ENCODE measurements at regions not wholly inside any gene's neighbourhood (a gene's known extent, or its start where the extent isn't known, plus 50 kb on each side); places are given as distances from the start of the nearest gene placed in this dataset.
"Not testable (repeated sequence)": the region's sequence is repeated elsewhere in the genome, so short reads cannot be mapped to it uniquely, and the experiment has no call there.

GRCh38 chr3:75840160-75840559 lies 54.8 kb upstream of the ZNF717 start:
- FAIRE-seq; DNase-seq (ENCODE audit: insufficient read length, low spot score): not testable (repeated sequence)

GRCh38 chr3:75850301-75851008 lies 65.1 kb upstream of the ZNF717 start:
- DNase-seq (ENCODE audit: insufficient read length, low spot score), result not testable (repeated sequence)

GRCh38 chr3:75863130-75863529 lies 77.8 kb upstream of the ZNF717 start:
- DNase-seq (ENCODE audit: insufficient read length, low spot score) (no peak), FAIRE-seq (no peak)
- TF ChIP-seq TAF1 (IDR thresholded peaks at IDR 0.05; ENCODE audit: low read depth, low read length), result no peak
- no peak for TF ChIP-seq PAX5 (IDR thresholded peaks at IDR 0.05; ENCODE audit: insufficient read depth, low read length, severe bottlenecking)
- no peak for TF ChIP-seq POU2F2 (IDR thresholded peaks at IDR 0.05; ENCODE audit: low read depth, low read length)
- TF ChIP-seq SPI1 (IDR thresholded peaks at IDR 0.05; ENCODE audit: low read depth, low read length), result no peak

More at GRCh38 chr3:75850301-75851008, 65.1 kb upstream of the ZNF717 start:
- FAIRE-seq, result not testable (repeated sequence)

- DNase-seq (ENCODE audit: insufficient read length, low spot score) (no peak), FAIRE-seq (no peak)
- TF ChIP-seq TAF1 (IDR thresholded peaks at IDR 0.05; ENCODE audit: low read depth, low read length) (no peak), PAX5 (IDR thresholded peaks at IDR 0.05; ENCODE audit: insufficient read depth, low read length, severe bottlenecking) (no peak), POU2F2 (IDR thresholded peaks at IDR 0.05; ENCODE audit: low read depth, low read length) (no peak), SPI1 (IDR thresholded peaks at IDR 0.05; ENCODE audit: low read depth, low read length) (no peak), POLR2A (IDR thresholded peaks at IDR 0.05; ENCODE audit: low read depth, low read length) (no peak), POLR2AphosphoS5 (IDR thresholded peaks at IDR 0.05; ENCODE audit: low read depth, low read length) (no peak)
Observed at GRCh38 chr3:75863878-75864277, 78.5 kb upstream of the ZNF717 start.

GRCh38 chr3:75883719-75884118 lies 98.4 kb upstream of the ZNF717 start:
- DNase-seq (ENCODE audit: insufficient read length, low spot score); FAIRE-seq: not testable (repeated sequence)

GRCh38 chr3:75886971-75887526 lies 101.7 kb upstream of the ZNF717 start:
- TF ChIP-seq PAX5 (IDR thresholded peaks at IDR 0.05; ENCODE audit: insufficient read depth, low read length, severe bottlenecking) (no peak), POLR2A (IDR thresholded peaks at IDR 0.05; ENCODE audit: low read depth, low read length) (no peak), TAF1 (IDR thresholded peaks at IDR 0.05; ENCODE audit: low read depth, low read length) (no peak), SPI1 (IDR thresholded peaks at IDR 0.05; ENCODE audit: low read depth, low read length) (no peak), POLR2AphosphoS5 (IDR thresholded peaks at IDR 0.05; ENCODE audit: low read depth, low read length) (no peak), POU2F2 (IDR thresholded peaks at IDR 0.05; ENCODE audit: low read depth, low read length) (no peak)

GRCh38 chr3:75894234-75894633 lies 108.9 kb upstream of the ZNF717 start:
- DNase-seq (ENCODE audit: insufficient read length, low spot score) (no peak), FAIRE-seq (no peak)
- TF ChIP-seq TAF1 (IDR thresholded peaks at IDR 0.05; ENCODE audit: low read depth, low read length) (no peak), POLR2AphosphoS5 (IDR thresholded peaks at IDR 0.05; ENCODE audit: low read depth, low read length) (no peak), POLR2A (IDR thresholded peaks at IDR 0.05; ENCODE audit: low read depth, low read length) (no peak), SPI1 (IDR thresholded peaks at IDR 0.05; ENCODE audit: low read depth, low read length) (no peak), POU2F2 (IDR thresholded peaks at IDR 0.05; ENCODE audit: low read depth, low read length) (no peak), PAX5 (IDR thresholded peaks at IDR 0.05; ENCODE audit: insufficient read depth, low read length, severe bottlenecking) (no peak)

More at GRCh38 chr3:75886971-75887526, 101.7 kb upstream of the ZNF717 start:
- DNase-seq (ENCODE audit: insufficient read length, low spot score) (no peak), FAIRE-seq (no peak)

GRCh38 chr3:75896265-75896664 lies 110.9 kb upstream of the ZNF717 start:
- FAIRE-seq (no peak), DNase-seq (ENCODE audit: insufficient read length, low spot score) (no peak)
- no peak for TF ChIP-seq POLR2A (IDR thresholded peaks at IDR 0.05; ENCODE audit: low read depth, low read length)
- TF ChIP-seq PAX5 (IDR thresholded peaks at IDR 0.05; ENCODE audit: insufficient read depth, low read length, severe bottlenecking), result no peak
- no peak for TF ChIP-seq POU2F2 (IDR thresholded peaks at IDR 0.05; ENCODE audit: low read depth, low read length)
- no peak for TF ChIP-seq POLR2AphosphoS5 (IDR thresholded peaks at IDR 0.05; ENCODE audit: low read depth, low read length)
- no peak for TF ChIP-seq TAF1 (IDR thresholded peaks at IDR 0.05; ENCODE audit: low read depth, low read length)
- no peak for TF ChIP-seq SPI1 (IDR thresholded peaks at IDR 0.05; ENCODE audit: low read depth, low read length)

GRCh38 chr3:75901446-75901845 lies 116.1 kb upstream of the ZNF717 start:
- FAIRE-seq; DNase-seq (ENCODE audit: insufficient read length, low spot score): not testable (repeated sequence)

GRCh38 chr3:75906555-75907112 lies 121.3 kb upstream of the ZNF717 start:
- TF ChIP-seq PAX5 (IDR thresholded peaks at IDR 0.05; ENCODE audit: insufficient read depth, low read length, severe bottlenecking), result no peak
- no peak for TF ChIP-seq TAF1 (IDR thresholded peaks at IDR 0.05; ENCODE audit: low read depth, low read length)
- TF ChIP-seq POU2F2 (IDR thresholded peaks at IDR 0.05; ENCODE audit: low read depth, low read length), result no peak
- no peak for TF ChIP-seq POLR2AphosphoS5 (IDR thresholded peaks at IDR 0.05; ENCODE audit: low read depth, low read length)
- no peak for FAIRE-seq
- no peak for DNase-seq (ENCODE audit: insufficient read length, low spot score)

- FAIRE-seq, result no peak
- no peak for TF ChIP-seq POLR2A (IDR thresholded peaks at IDR 0.05; ENCODE audit: low read depth, low read length)
- no peak for TF ChIP-seq POLR2AphosphoS5 (IDR thresholded peaks at IDR 0.05; ENCODE audit: low read depth, low read length)
- no peak for TF ChIP-seq SPI1 (IDR thresholded peaks at IDR 0.05; ENCODE audit: low read depth, low read length)
- DNase-seq (ENCODE audit: insufficient read length, low spot score), result no peak
Observed at GRCh38 chr3:75913800-75914350, 128.5 kb upstream of the ZNF717 start.

GRCh38 chr3:75914741-75915140 lies 129.4 kb upstream of the ZNF717 start:
- not testable (repeated sequence) for FAIRE-seq; DNase-seq (ENCODE audit: insufficient read length, low spot score)
